A673 (cell line): ENCODE measurements at regions not wholly inside any gene's neighbourhood (a gene's known extent, or its start where the extent isn't known, plus 50 kb on each side); places are given as distances from the start of the nearest gene placed in this dataset.

Source experiments
- CTCF ChIP-seq: fragments of 300-800, 200-600 bp; sonication (generic); conservative IDR thresholded peaks from 2 replicates; pipeline ENCODE4 v1.5.1; 2017; ENCODE audit warnings: low read depth, mild to moderate bottlenecking, antibody characterized with exemption, low read length, moderate library complexity, mixed read lengths
- EZH2 ChIP-seq: fragments of 200-600 bp; sonication (generic); IDR thresholded peaks from 2 replicates; pipeline ENCODE4 v1.6.1; 2017; ENCODE audit warnings: borderline replicate concordance, low read depth, mild to moderate bottlenecking, mixed read lengths, antibody characterized with exemption, low read length; ENCODE audit not compliant: poor library complexity, severe bottlenecking

- no peak for TF ChIP-seq CTCF
- no peak for TF ChIP-seq EZH2
Observed at GRCh38 chr5:91850031-91850430, 466.9 kb upstream of the ARRDC3 start.
